GM12874 (cell line): ENCODE measurements at regions not wholly inside any gene's neighbourhood (a gene's known extent, or its start where the extent isn't known, plus 50 kb on each side); places are given as distances from the start of the nearest gene placed in this dataset.

Source experiments
- CTCF ChIP-seq: IDR thresholded peaks from 2 replicates; pipeline ENCODE4 v1.5.1; 2011; ENCODE audit warnings: low read depth, mild to moderate bottlenecking, control low read depth, low read length, moderate library complexity; ENCODE audit not compliant: insufficient read depth

- TF ChIP-seq CTCF = no peak
Measured at GRCh38 chr12:39240587-39240986, 202.3 kb downstream of the KIF21A start.

- TF ChIP-seq CTCF = no peak
Measured at GRCh38 chr12:39239490-39240486, 203.1 kb downstream of the KIF21A start.

- TF ChIP-seq CTCF = no peak
Measured at GRCh38 chr12:39237004-39237403, 205.9 kb downstream of the KIF21A start.

GRCh38 chr12:39235990-39236767, 206.7 kb downstream of the KIF21A start:
- no peak for TF ChIP-seq CTCF

GRCh38 chr12:39230086-39230485, 212.8 kb downstream of the KIF21A start:
- no peak for TF ChIP-seq CTCF

- TF ChIP-seq CTCF = no peak
Measured at GRCh38 chr12:39227218-39227617, 215.7 kb downstream of the KIF21A start.

GRCh38 chr12:39224971-39225370, 217.9 kb downstream of the KIF21A start:
- no peak for TF ChIP-seq CTCF
